Heart left ventricle (tissue), 13 donors: ENCODE measurements at regions not wholly inside any gene's neighbourhood (a gene's known extent, or its start where the extent isn't known, plus 50 kb on each side); places are given as distances from the start of the nearest gene placed in this dataset.

ENCODE experiments used
- POLR2A ChIP-seq, 2 donors: fragments of 450-650 bp; IDR thresholded peaks; one replicate each; pipeline ENCODE4 v1.6.1; 2017; ENCODE audit warnings: antibody characterized with exemption in 2 of 2, mild to moderate bottlenecking in 2 of 2, moderate library complexity in 2 of 2
- TF ChIP-seq, protein P1 (sequence below), 12 donors: fragments of 200-600 bp; sonication (generic) in 4 of 12; IDR thresholded peaks; one replicate each; pipeline versions ENCODE4 v1.5.0 to v1.8.0; 2018 to 2022; ENCODE audit warnings: antibody characterized with exemption in 12 of 12, mild to moderate bottlenecking in 5 of 12
- donor health status: ischemic (EF 13 %, LVEDD 7.1; RV severe dilation, severe dysfunction).
- donor health status: DM: no; HTN: yes; CAD: no.
- donor health status: DM: no; HTN: no; CAD: no.
- donor health status: ischemic (EF 25% LVEDD 6.9; RV normal size, moderate dysfunction).
- donor health status: ischemic (EF 25% LVEDD 5.7; RV mildly dilated, moderate dysfunction).
- donor health status: ischemic (EF 35%, LVEDD 5.7; RV mildly dilated, moderate dysfunction).
- donor health status: nonischemic (EF 11% LVEDD 7.7; RV severe dilation, severe dysfunction).
- donor health status: DM: yes; HTN: yes; CAD: no.
- donor health status: PGD.
- donor health status: ischemic (EF 29% LVEDD 5.4; RV normal size, mild dysfunction).
- donor health status: nonischemic (EF 23%, LVEDD 6.1; RV moderate dilation, normal function).

- no peak for TF ChIP-seq POLR2A (IDR thresholded peaks at IDR 0.05)
- TF ChIP-seq, protein P1, sequence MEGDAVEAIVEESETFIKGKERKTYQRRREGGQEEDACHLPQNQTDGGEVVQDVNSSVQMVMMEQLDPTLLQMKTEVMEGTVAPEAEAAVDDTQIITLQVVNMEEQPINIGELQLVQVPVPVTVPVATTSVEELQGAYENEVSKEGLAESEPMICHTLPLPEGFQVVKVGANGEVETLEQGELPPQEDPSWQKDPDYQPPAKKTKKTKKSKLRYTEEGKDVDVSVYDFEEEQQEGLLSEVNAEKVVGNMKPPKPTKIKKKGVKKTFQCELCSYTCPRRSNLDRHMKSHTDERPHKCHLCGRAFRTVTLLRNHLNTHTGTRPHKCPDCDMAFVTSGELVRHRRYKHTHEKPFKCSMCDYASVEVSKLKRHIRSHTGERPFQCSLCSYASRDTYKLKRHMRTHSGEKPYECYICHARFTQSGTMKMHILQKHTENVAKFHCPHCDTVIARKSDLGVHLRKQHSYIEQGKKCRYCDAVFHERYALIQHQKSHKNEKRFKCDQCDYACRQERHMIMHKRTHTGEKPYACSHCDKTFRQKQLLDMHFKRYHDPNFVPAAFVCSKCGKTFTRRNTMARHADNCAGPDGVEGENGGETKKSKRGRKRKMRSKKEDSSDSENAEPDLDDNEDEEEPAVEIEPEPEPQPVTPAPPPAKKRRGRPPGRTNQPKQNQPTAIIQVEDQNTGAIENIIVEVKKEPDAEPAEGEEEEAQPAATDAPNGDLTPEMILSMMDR (IDR thresholded peaks at IDR 0.05), result no peak
These were observed 147.8 kb downstream of the VAPA start for GRCh38 chr18:10061566-10062140.
